ENCODE measurements at regions not wholly inside any gene's neighbourhood (a gene's known extent, or its start where the extent isn't known, plus 50 kb on each side); places are given as distances from the start of the nearest gene placed in this dataset.

GRCh38 chr12:28954333-28954732 lies 194.7 kb upstream of the FAR2 start:
- TF ChIP-seq, protein P1, sequence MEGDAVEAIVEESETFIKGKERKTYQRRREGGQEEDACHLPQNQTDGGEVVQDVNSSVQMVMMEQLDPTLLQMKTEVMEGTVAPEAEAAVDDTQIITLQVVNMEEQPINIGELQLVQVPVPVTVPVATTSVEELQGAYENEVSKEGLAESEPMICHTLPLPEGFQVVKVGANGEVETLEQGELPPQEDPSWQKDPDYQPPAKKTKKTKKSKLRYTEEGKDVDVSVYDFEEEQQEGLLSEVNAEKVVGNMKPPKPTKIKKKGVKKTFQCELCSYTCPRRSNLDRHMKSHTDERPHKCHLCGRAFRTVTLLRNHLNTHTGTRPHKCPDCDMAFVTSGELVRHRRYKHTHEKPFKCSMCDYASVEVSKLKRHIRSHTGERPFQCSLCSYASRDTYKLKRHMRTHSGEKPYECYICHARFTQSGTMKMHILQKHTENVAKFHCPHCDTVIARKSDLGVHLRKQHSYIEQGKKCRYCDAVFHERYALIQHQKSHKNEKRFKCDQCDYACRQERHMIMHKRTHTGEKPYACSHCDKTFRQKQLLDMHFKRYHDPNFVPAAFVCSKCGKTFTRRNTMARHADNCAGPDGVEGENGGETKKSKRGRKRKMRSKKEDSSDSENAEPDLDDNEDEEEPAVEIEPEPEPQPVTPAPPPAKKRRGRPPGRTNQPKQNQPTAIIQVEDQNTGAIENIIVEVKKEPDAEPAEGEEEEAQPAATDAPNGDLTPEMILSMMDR (IDR thresholded peaks at IDR 0.05; ENCODE audit: extremely low read depth, missing control alignments) = no peak
- DNase-seq (ENCODE audit: low spot score) = no peak

DNA sequence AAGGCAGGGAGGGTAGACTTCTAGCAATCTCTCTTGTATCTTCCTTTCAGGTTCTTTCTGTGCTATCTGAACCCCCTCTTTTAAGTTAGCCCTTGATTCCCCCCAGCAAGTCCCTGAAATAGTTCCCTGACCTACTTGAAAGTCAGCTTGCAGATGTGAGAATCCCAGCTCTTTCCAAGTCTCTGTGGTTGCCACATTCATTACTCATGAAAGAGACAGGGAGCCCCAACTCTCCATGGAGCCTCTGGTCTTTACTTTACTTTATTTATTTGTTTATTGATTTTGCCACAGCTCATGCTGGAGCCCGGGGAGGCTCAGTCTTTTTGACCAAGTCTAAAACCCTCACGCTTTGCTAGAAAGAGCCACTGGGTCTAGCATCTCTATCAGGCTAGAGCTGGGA lies 193.6 kb upstream of the FAR2 start:
- TF ChIP-seq, protein P1 (IDR thresholded peaks at IDR 0.05; ENCODE audit: extremely low read depth, missing control alignments) = no peak
- DNase-seq (ENCODE audit: low spot score) = no peak

DNA sequence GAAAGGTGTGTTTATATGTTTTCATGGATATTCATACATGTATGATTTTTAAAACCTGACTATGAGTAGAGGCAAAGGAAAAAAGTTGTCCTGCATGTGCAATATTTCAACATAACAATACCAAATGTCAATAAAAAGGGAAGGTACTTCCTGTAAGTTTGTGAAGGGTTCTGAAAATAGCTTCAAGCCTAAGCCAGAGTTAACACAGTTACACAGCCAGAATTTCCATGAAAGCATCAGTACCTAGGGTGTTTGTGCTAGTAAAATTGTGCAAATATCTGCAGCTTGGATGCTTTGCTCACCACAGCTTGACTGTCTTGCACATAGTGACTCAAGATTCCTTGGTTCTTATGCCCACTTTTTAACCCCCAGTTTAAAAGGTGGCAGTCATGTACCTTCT lies 193.1 kb upstream of the FAR2 start:
- DNase-seq (ENCODE audit: low spot score) = no peak
- TF ChIP-seq, protein P1 (IDR thresholded peaks at IDR 0.05; ENCODE audit: extremely low read depth, missing control alignments) = no peak

DNA sequence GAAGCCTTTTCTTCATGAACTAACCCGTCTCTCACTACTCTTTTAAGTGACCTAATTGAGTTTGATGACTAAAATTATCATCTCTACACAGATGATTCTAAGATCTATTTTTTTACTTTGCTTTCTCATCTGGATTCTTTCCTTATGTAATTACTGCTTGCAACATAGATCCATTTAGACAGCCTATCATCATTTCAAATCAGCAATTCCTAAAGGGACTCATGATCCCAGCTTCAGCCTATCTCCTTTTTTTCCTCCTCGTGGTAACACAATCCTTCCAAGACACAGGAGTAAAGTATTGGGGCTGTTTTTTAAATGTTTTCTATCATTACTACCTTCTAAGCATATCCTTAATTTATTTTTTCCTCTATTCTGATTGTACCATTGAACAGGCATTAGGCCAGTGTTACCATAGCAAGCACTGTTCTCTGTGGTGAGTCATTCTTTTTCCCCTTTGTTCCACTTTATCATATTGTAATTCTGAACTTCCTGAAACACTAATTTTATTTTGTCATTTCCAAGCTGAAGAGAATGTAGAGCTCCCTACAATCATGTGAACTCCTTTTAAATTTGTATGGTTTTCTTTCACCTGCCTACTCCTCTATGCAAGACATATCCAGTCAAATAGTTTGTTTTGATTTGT lies 190.4 kb upstream of the FAR2 start:
- TF ChIP-seq, protein P1 (IDR thresholded peaks at IDR 0.05; ENCODE audit: extremely low read depth, missing control alignments) = no peak
- no peak for DNase-seq (ENCODE audit: low spot score)

DNA sequence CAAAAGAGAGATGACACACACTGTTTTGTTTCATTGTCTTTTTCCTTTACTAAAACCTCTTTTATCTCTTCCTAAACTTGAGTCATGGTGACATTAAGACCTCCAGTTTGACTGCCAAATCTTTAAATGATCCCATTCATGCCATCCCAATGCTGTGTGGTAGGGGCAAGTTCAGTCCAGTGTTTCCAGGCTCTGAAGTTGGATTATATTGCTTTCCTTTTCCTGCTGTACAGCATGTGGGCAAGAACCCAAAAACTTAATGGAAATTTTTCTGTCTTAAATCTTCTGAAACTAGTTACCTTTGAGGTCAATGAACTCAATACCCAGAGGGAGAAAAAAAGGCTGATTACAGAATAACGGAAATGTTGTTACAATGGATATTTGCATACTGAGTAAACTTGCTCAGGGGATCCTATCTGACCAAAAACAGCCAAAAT lies 187.1 kb upstream of the FAR2 start:
- no peak for DNase-seq (ENCODE audit: low spot score)
- TF ChIP-seq, protein P1 (IDR thresholded peaks at IDR 0.05; ENCODE audit: extremely low read depth, missing control alignments) = no peak

- DNase-seq (ENCODE audit: low spot score) = no peak
- TF ChIP-seq, protein P1 (IDR thresholded peaks at IDR 0.05; ENCODE audit: extremely low read depth, missing control alignments) = no peak
Measured at GRCh38 chr12:28963554-28963953, 185.5 kb upstream of the FAR2 start.

DNA sequence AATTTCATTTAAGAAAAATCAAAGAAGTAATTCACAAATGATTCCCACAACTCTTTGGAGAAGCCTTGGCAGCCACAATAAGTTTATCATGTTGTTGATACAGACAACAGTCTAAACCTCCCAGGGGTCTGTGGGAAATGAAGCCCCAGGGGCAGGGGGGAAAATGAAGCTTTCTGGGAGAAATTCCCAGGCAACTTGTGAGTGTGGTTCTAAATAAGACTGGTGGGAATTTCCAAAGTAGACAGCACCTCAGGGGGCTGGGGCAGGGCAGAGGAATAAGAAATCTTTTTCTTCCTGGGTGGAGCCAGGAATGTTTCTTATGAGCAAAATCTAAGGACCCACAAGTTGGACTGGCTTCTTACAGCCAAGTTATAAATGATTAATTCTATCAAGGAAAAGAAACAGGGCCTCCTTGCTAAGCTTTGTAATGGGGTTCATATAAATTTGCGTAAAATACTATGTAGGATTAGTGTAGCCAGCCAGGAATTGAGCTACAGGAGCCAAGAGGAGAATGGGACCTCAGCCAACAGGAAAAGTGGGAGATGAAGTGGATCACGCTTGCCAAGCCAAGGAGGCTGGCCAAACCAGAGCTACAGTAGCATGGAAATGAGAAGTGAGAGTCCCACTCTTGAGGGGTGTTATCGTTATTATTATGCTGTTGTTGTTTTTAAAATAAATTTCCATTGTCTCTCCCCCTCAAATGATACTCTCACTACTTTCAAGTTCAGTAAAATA lies 182.9 kb upstream of the FAR2 start:
- TF ChIP-seq, protein P1 (IDR thresholded peaks at IDR 0.05; ENCODE audit: extremely low read depth, missing control alignments) = no peak

More for the DNA sequence above, 182.9 kb upstream of the FAR2 start:
- DNase-seq (ENCODE audit: low spot score) = no peak
